HEK293 (cell line): ENCODE measurements at regions not wholly inside any gene's neighbourhood (a gene's known extent, or its start where the extent isn't known, plus 50 kb on each side); places are given as distances from the start of the nearest gene placed in this dataset.

Source experiments
- CTCF ChIA-PET: fragments of 350-600 bp; formaldehyde crosslinking; extraction: SDS; loops from one replicate; lab custom pipeline; 2021; ENCODE audit warnings: antibody characterized with exemption; lab: Yijun Ruan, JAX
- POLR2A ChIA-PET: fragments of 300-600 bp; formaldehyde crosslinking; extraction: SDS; loops from one replicate; lab custom pipeline; 2020; ENCODE audit warnings: antibody characterized with exemption, inconsistent platforms; lab: Yijun Ruan, JAX
- H3K27ac ChIP-seq: fragments of 200-500 bp; sonication (Bioruptor generic); 2 replicates; pipeline ENCODE4 v1.5.1; 2014; ENCODE audit warnings: low read depth, low read length, control low read depth, inconsistent platforms; ENCODE audit errors: extremely low read depth
- H3K36me3 ChIP-seq, 2 experiments: fragments of 200-500 bp in 1 of 2; sonication (Bioruptor generic) in 1 of 2; 1 replicate in 1 of 2; 2 replicates in 1 of 2; pipeline ENCODE4 v1.5.1; 2014 to 2017; ENCODE audit warnings: inconsistent platforms in 2 of 2, low read length in 2 of 2; ENCODE audit not compliant: control insufficient read depth in 2 of 2, insufficient read depth in 1 of 2
- H3K4me1 ChIP-seq: fragments of 200-500 bp; sonication (Bioruptor generic); 2 replicates; pipeline ENCODE4 v1.5.1; 2014; ENCODE audit warnings: mild to moderate bottlenecking, low read length, inconsistent platforms; ENCODE audit not compliant: control insufficient read depth, insufficient read depth
- H3K4me3 ChIP-seq: 2 replicates; pipeline ENCODE4 v1.5.1; 2011; ENCODE audit warnings: low read depth, mild to moderate bottlenecking, control low read depth, low read length, moderate library complexity
- H3K9me3 ChIP-seq: fragments of 200-500 bp; sonication (Bioruptor generic); 2 replicates; pipeline ENCODE4 v1.5.1; 2014; ENCODE audit warnings: low read depth, low read length, inconsistent platforms; ENCODE audit not compliant: control insufficient read depth, insufficient read depth
- AEBP2 ChIP-seq: fragments of 450-650 bp; formaldehyde crosslinking; IDR thresholded peaks from 2 replicates; pipeline ENCODE4 v1.5.1; 2016; ENCODE audit warnings: missing biosample characterization, missing genetic modification characterization, borderline replicate concordance
- GLI4 ChIP-seq: fragments of 450-650 bp; formaldehyde crosslinking; IDR thresholded peaks from 2 replicates; pipeline ENCODE4 v1.5.1; 2016; ENCODE audit warnings: missing biosample characterization, missing genetic modification characterization
- GLIS2 ChIP-seq: fragments of 450-650 bp; formaldehyde crosslinking; IDR thresholded peaks from 2 replicates; pipeline ENCODE4 v1.5.1; 2016; ENCODE audit warnings: missing biosample characterization, missing genetic modification characterization
- HOXD13 ChIP-seq: sonication (generic); formaldehyde crosslinking; IDR thresholded peaks from 2 replicates; pipeline ENCODE4 v1.8.0; 2022; ENCODE audit warnings: missing genetic modification reagents, borderline replicate concordance
- KLF9 ChIP-seq: fragments of 450-650 bp; formaldehyde crosslinking; IDR thresholded peaks from 2 replicates; pipeline ENCODE4 v1.5.1; 2016; ENCODE audit warnings: missing biosample characterization, missing genetic modification characterization, low read depth
- MEIS1 ChIP-seq: sonication (generic); formaldehyde crosslinking; IDR thresholded peaks from 2 replicates; pipeline ENCODE4 v1.8.1; 2022; ENCODE audit warnings: missing genetic modification reagents, mild to moderate bottlenecking, borderline replicate concordance
- REPIN1 ChIP-seq: fragments of 450-650 bp; formaldehyde crosslinking; IDR thresholded peaks from 2 replicates; pipeline ENCODE4 v1.5.1; 2017; ENCODE audit warnings: missing biosample characterization, missing genetic modification characterization, low read depth
- SALL2 ChIP-seq: fragments of 450-650 bp; formaldehyde crosslinking; IDR thresholded peaks from 2 replicates; pipeline ENCODE4 v1.5.0; 2017; ENCODE audit warnings: missing biosample characterization, mild to moderate bottlenecking, missing genetic modification characterization, borderline replicate concordance
- ZBTB10 ChIP-seq: fragments of 450-650 bp; formaldehyde crosslinking; IDR thresholded peaks from 2 replicates; pipeline ENCODE4 v1.5.1; 2016; ENCODE audit warnings: missing biosample characterization, missing genetic modification characterization
- ZBTB6 ChIP-seq: fragments of 450-650 bp; formaldehyde crosslinking; IDR thresholded peaks from 2 replicates; pipeline ENCODE4 v1.5.1; 2017; ENCODE audit warnings: missing biosample characterization, missing genetic modification characterization
- ZFP3 ChIP-seq: fragments of 450-650 bp; formaldehyde crosslinking; IDR thresholded peaks from 2 replicates; pipeline ENCODE4 v1.5.1; 2016; ENCODE audit warnings: low read depth, missing biosample characterization, missing genetic modification characterization
- ZFP69B ChIP-seq: fragments of 450-650 bp; formaldehyde crosslinking; IDR thresholded peaks from 2 replicates; pipeline ENCODE4 v1.5.1; 2016; ENCODE audit warnings: missing biosample characterization, missing genetic modification characterization
- ZIC2 ChIP-seq: fragments of 450-650 bp; formaldehyde crosslinking; IDR thresholded peaks from 2 replicates; pipeline ENCODE4 v1.5.1; 2016; ENCODE audit warnings: missing biosample characterization, missing genetic modification characterization
- ZNF174 ChIP-seq: fragments of 450-650 bp; formaldehyde crosslinking; IDR thresholded peaks from 2 replicates; pipeline ENCODE4 v1.5.0; 2017; ENCODE audit warnings: missing biosample characterization, mild to moderate bottlenecking, missing genetic modification characterization
- ZNF239 ChIP-seq: fragments of 450-650 bp; formaldehyde crosslinking; IDR thresholded peaks from 2 replicates; pipeline ENCODE4 v1.5.1; 2016; ENCODE audit warnings: missing biosample characterization, missing genetic modification characterization
- ZNF24 ChIP-seq: fragments of 450-650 bp; formaldehyde crosslinking; IDR thresholded peaks from 2 replicates; pipeline ENCODE4 v1.5.1; 2016; ENCODE audit warnings: missing biosample characterization, missing genetic modification characterization
- ZNF302 ChIP-seq: fragments of 450-650 bp; formaldehyde crosslinking; IDR thresholded peaks from 2 replicates; pipeline ENCODE4 v1.5.1; 2016; ENCODE audit warnings: missing biosample characterization, missing genetic modification characterization, low read depth
- ZNF311 ChIP-seq: fragments of 450-650 bp; formaldehyde crosslinking; IDR thresholded peaks from 2 replicates; pipeline ENCODE4 v1.5.1; 2017; ENCODE audit warnings: missing biosample characterization, missing genetic modification characterization, borderline replicate concordance
- ZNF366 ChIP-seq: fragments of 450-650 bp; formaldehyde crosslinking; conservative IDR thresholded peaks from 2 replicates; pipeline ENCODE4 v1.5.1; 2016; ENCODE audit warnings: missing biosample characterization, missing genetic modification characterization
- ZNF391 ChIP-seq: fragments of 450-650 bp; formaldehyde crosslinking; IDR thresholded peaks from 2 replicates; pipeline ENCODE4 v1.5.1; 2016; ENCODE audit warnings: low read depth, missing biosample characterization, missing genetic modification characterization, borderline replicate concordance
- ZNF398 ChIP-seq: fragments of 450-650 bp; formaldehyde crosslinking; IDR thresholded peaks from 2 replicates; pipeline ENCODE4 v1.5.1; 2017; ENCODE audit warnings: missing biosample characterization, missing genetic modification characterization
- ZNF513 ChIP-seq: fragments of 450-650 bp; IDR thresholded peaks from 2 replicates; pipeline ENCODE4 v1.5.1; 2018; ENCODE audit warnings: missing biosample characterization, missing genetic modification characterization
- ZNF521 ChIP-seq: fragments of 450-650 bp; formaldehyde crosslinking; IDR thresholded peaks from 2 replicates; pipeline ENCODE4 v1.5.1; 2017; ENCODE audit warnings: missing biosample characterization, mild to moderate bottlenecking, missing genetic modification characterization
- ZNF529 ChIP-seq: fragments of 450-650 bp; formaldehyde crosslinking; IDR thresholded peaks from 2 replicates; pipeline ENCODE4 v1.5.1; 2017; ENCODE audit warnings: missing genetic modification characterization, missing biosample characterization; ENCODE audit not compliant: insufficient replicate concordance
- ZNF549 ChIP-seq: fragments of 450-650 bp; IDR thresholded peaks from 2 replicates; pipeline ENCODE4 v1.5.1; 2018; ENCODE audit warnings: missing biosample characterization, missing genetic modification characterization, mild to moderate bottlenecking, inconsistent platforms, moderate library complexity
- ZNF571 ChIP-seq: fragments of 450-650 bp; formaldehyde crosslinking; IDR thresholded peaks from 2 replicates; pipeline ENCODE4 v1.5.0; 2017; ENCODE audit warnings: missing biosample characterization, missing genetic modification characterization
- ZNF629 ChIP-seq: fragments of 450-650 bp; formaldehyde crosslinking; IDR thresholded peaks from 2 replicates; pipeline ENCODE4 v1.5.1; 2017; ENCODE audit warnings: missing biosample characterization, missing genetic modification characterization
- ZNF677 ChIP-seq: fragments of 450-650 bp; IDR thresholded peaks from 2 replicates; pipeline ENCODE4 v1.5.0; 2018; ENCODE audit warnings: missing biosample characterization, mild to moderate bottlenecking, missing genetic modification characterization, moderate library complexity
- ZNF768 ChIP-seq: fragments of 450-650 bp; formaldehyde crosslinking; IDR thresholded peaks from 2 replicates; pipeline ENCODE4 v1.5.1; 2018; ENCODE audit warnings: missing biosample characterization, mild to moderate bottlenecking, missing genetic modification characterization
- ZSCAN18 ChIP-seq: fragments of 450-650 bp; formaldehyde crosslinking; IDR thresholded peaks from 2 replicates; pipeline ENCODE4 v1.5.1; 2016; ENCODE audit warnings: missing biosample characterization, missing genetic modification characterization

GRCh38 chr3:182190056-182190455 is 478.3 kb downstream of the SOX2 start:
- ChIA-PET POLR2A (no interaction called here), CTCF (no interaction called here)

GRCh38 chr3:182198345-182198744 is 486.6 kb downstream of the SOX2 start:
- ChIA-PET CTCF (no interaction called here), POLR2A (no interaction called here)
- H3K36me3 ChIP-seq = no peaks in the 10 kb centered on the region
- no peaks in the 10 kb centered on the region for H3K4me1 ChIP-seq
- H3K27ac ChIP-seq = no peak overlapping the region
- H3K4me3 ChIP-seq = no peak overlapping the region
- no peaks in the 10 kb centered on the region for H3K9me3 ChIP-seq
- no peak for TF ChIP-seq ZNF311 (tag by site-specific recombination)
- no peak for TF ChIP-seq ZBTB6
- no peak for TF ChIP-seq MEIS1 (CRISPR knock-in tag)
- no peak for TF ChIP-seq ZNF302
- TF ChIP-seq ZNF677 (tag by site-specific recombination) = no peak
- TF ChIP-seq ZBTB10 (tag by site-specific recombination) = no peak
- no peak for TF ChIP-seq ZFP69B
- no peak for TF ChIP-seq KLF9 (tag by site-specific recombination)
- TF ChIP-seq ZNF513 (tag by site-specific recombination) = no peak
- no peak for TF ChIP-seq ZNF529
- no peak for TF ChIP-seq GLIS2 (tag by site-specific recombination)
- no peak for TF ChIP-seq SALL2 (tag by site-specific recombination)

More at GRCh38 chr3:182190056-182190455, 478.3 kb downstream of the SOX2 start:
- Histone ChIP-seq H3K4me1 (no peaks in the 10 kb centered on the region), H3K27ac (no peak overlapping the region), H3K36me3 (no peaks in the 10 kb centered on the region), H3K9me3 (no peaks in the 10 kb centered on the region), H3K4me3 (no peak overlapping the region)
- no peak for TF ChIP-seq ZNF398 (tag by site-specific recombination)
- TF ChIP-seq ZNF24 (tag by site-specific recombination) = no peak
- no peak for TF ChIP-seq ZNF366 (tag by site-specific recombination)
- TF ChIP-seq ZNF521 (tag by site-specific recombination) = no peak
- no peak for TF ChIP-seq ZNF239 (tag by site-specific recombination)
- no peak for TF ChIP-seq ZNF768
- TF ChIP-seq ZFP3 (tag by site-specific recombination) = no peak
- no peak for TF ChIP-seq ZIC2 (tag by site-specific recombination)
- no peak for TF ChIP-seq AEBP2 (tag by site-specific recombination)
- no peak for TF ChIP-seq GLI4 (tag by site-specific recombination)
- TF ChIP-seq ZNF549 (tag by site-specific recombination) = no peak
- TF ChIP-seq ZNF571 (tag by site-specific recombination) = no peak
- no peak for TF ChIP-seq ZNF174 (tag by site-specific recombination)
- no peak for TF ChIP-seq HOXD13 (CRISPR knock-in tag)
- TF ChIP-seq REPIN1 = no peak
- no peak for TF ChIP-seq ZSCAN18
- TF ChIP-seq ZNF391 (tag by site-specific recombination) = no peak
- no peak for TF ChIP-seq ZNF629 (tag by site-specific recombination)
